Naive thymus-derived CD4-positive, alpha-beta T cell (primary cell): ENCODE measurements at regions not wholly inside any gene's neighbourhood (a gene's known extent, or its start where the extent isn't known, plus 50 kb on each side); places are given as distances from the start of the nearest gene placed in this dataset.

ENCODE experiments used
- ATAC-seq: fragments of 150-1000 bp; cut with Tn5 transposase; 2 replicates; pipeline ENCODE4 v1.10.0; 2021; ENCODE audit warnings: mild to moderate bottlenecking, moderate library complexity
- CTCF ChIA-PET: fragments of 350-600 bp; sonication (Branson Sonifier 250); formaldehyde crosslinking; loops from one replicate; lab custom pipeline; 2021; ENCODE audit warnings: antibody characterized with exemption; lab: Charles Lee
- POLR2A ChIA-PET: fragments of 350-600 bp; sonication (Branson Sonifier 250); formaldehyde crosslinking; loops from one replicate; lab custom pipeline; 2021; ENCODE audit warnings: antibody characterized with exemption, inconsistent platforms; lab: Charles Lee
- DNase-seq, 9 donors: peaks; one replicate each; pipeline versions ENCODE4 v3.0.0 to v3.0.0-alpha.2; 2020 to 2022; ENCODE audit warnings: mixed read lengths in 1 of 9
- H3K27ac ChIP-seq: one replicate; pipeline ENCODE4 v1.7.0; 2013; ENCODE audit warnings: mild to moderate bottlenecking, low read depth, low read length, moderate library complexity
- H3K27me3 ChIP-seq, 2 donors: one replicate each; pipeline ENCODE4 v1.7.0; 2013; ENCODE audit warnings: low read length in 2 of 2, mild to moderate bottlenecking in 2 of 2, moderate library complexity in 2 of 2; ENCODE audit not compliant: control insufficient read depth in 2 of 2, insufficient read depth in 2 of 2
- H3K36me3 ChIP-seq, 3 experiments: 1 replicate in 2 of 3; 2 replicates in 1 of 3; pipeline ENCODE4 v1.7.0; 2013; ENCODE audit warnings: low read length in 3 of 3, mild to moderate bottlenecking in 3 of 3, moderate library complexity in 1 of 3; ENCODE audit not compliant: insufficient read depth in 3 of 3, control insufficient read depth in 2 of 3
- H3K4me1 ChIP-seq, 2 donors: one replicate each; pipeline ENCODE4 v1.7.0; 2013; ENCODE audit warnings: low read length in 2 of 2, mild to moderate bottlenecking in 2 of 2, moderate library complexity in 1 of 2; ENCODE audit not compliant: control insufficient read depth in 2 of 2, insufficient read depth in 2 of 2
- H3K4me3 ChIP-seq: 2 replicates; pipeline ENCODE4 v1.7.0; 2013; ENCODE audit warnings: mild to moderate bottlenecking, low read length
- H3K9me3 ChIP-seq, 3 experiments: 1 replicate in 2 of 3; 2 replicates in 1 of 3; pipeline ENCODE4 v1.7.0; 2013; ENCODE audit warnings: low read length in 3 of 3; ENCODE audit not compliant: control insufficient read depth in 2 of 3
- H3K27ac Mint-ChIP-seq, 9 donors: one replicate each; pipeline ENCODE4 v1.8.0; 2020 to 2022; ENCODE audit warnings: mixed read lengths in 9 of 9, mild to moderate bottlenecking in 8 of 9, moderate library complexity in 5 of 9, inconsistent platforms in 2 of 9
- H3K27me3 Mint-ChIP-seq, 5 donors: one replicate each; pipeline ENCODE4 v1.8.0; 2021 to 2022; ENCODE audit warnings: mixed read lengths in 5 of 5, mild to moderate bottlenecking in 1 of 5
- H3K36me3 Mint-ChIP-seq, 5 donors: one replicate each; pipeline ENCODE4 v1.8.0; 2020 to 2022; ENCODE audit warnings: mixed read lengths in 5 of 5, mild to moderate bottlenecking in 3 of 5, inconsistent platforms in 1 of 5
- H3K4me1 Mint-ChIP-seq, 7 donors: one replicate each; pipeline ENCODE4 v1.8.0; 2020 to 2022; ENCODE audit warnings: mixed read lengths in 7 of 7, mild to moderate bottlenecking in 3 of 7, inconsistent platforms in 1 of 7
- H3K4me3 Mint-ChIP-seq, 10 donors: one replicate each; pipeline ENCODE4 v1.8.0; 2020 to 2022; ENCODE audit warnings: mild to moderate bottlenecking in 10 of 10, mixed read lengths in 10 of 10, moderate library complexity in 6 of 10, inconsistent platforms in 2 of 10
- H3K9me3 Mint-ChIP-seq, 11 donors: one replicate each; pipeline ENCODE4 v1.8.0; 2020 to 2022; ENCODE audit warnings: mixed read lengths in 11 of 11, mild to moderate bottlenecking in 4 of 11, inconsistent platforms in 1 of 11, moderate library complexity in 1 of 11
- intact Hi-C, 2 donors: fragments of 100-400 bp; cut with micrococcal nuclease; formaldehyde crosslinking; loops; one replicate each; pipeline ENCODE4 v1.15.1; 2023

DNA sequence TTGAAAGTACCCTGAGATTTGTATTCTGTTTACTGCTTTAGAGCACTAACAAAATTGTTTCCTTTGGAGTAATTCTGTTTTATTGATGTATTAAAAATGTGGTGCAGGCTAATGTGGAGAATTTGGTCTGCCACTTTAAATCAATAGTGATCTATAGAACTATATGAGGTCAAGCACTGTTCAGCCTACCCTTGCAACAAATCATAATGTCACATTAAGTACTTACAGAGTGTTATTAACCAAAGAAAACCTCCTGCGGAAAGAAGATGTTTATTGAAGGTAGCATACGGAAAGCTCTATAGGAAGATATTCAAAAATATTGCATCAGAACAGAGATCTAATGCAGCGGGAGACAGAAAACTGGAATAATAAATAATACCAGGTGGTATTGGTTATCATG, 865.0 kb upstream of the TYRP1 start:
- Mint-ChIP-seq H3K36me3 (no peaks in the 10 kb centered on the region), H3K27ac (no peak overlapping the region), H3K4me1 (no peaks in the 10 kb centered on the region), H3K9me3 (peaks cover 0 to 23% (median 6%) of the 10 kb centered on the region in 11 donors), H3K4me3 (no peak overlapping the region), H3K27me3 (no peaks in the 10 kb centered on the region)
- no peak for ATAC-seq
- intact Hi-C loops, result no loop called here
- Histone ChIP-seq H3K4me3 (no peak overlapping the region), H3K36me3 (no peaks in the 10 kb centered on the region), H3K27me3 (no peaks in the 10 kb centered on the region), H3K27ac (no peak overlapping the region), H3K4me1 (no peaks in the 10 kb centered on the region), H3K9me3 (no peaks in the 10 kb centered on the region)
- DNase-seq, result no peak
- ChIA-PET CTCF (no interaction called here), POLR2A (no interaction called here)

DNA sequence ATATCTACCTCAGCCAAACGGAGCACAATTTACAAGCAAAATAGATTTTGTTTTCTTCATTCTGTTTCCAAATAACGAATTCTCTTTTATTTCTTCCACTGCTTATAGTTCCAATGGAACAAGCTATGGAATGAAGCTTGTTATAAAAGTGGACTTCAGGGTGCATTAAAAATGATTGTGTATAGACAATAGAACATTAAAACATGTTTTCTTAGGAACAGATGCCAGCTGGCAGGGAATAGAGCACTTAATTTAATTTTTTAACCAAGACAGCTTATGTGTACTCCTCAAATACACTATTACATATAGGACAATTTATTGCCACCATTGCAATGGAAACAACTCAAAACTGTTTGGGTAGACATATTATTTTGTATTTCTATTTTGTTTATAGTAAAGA, 860.1 kb upstream of the TYRP1 start:
- H3K27ac ChIP-seq, result no peak overlapping the region
- ATAC-seq, result no peak
- ChIA-PET POLR2A (no interaction called here), CTCF (no interaction called here)
- H3K4me3 Mint-ChIP-seq, result no peak overlapping the region
- no peak overlapping the region for H3K4me3 ChIP-seq
- H3K4me1 ChIP-seq, result no peaks in the 10 kb centered on the region
- H3K27me3 Mint-ChIP-seq, result no peaks in the 10 kb centered on the region
- peaks cover 0 to 7% (median 0%) of the 10 kb centered on the region in 3 experiments for H3K9me3 ChIP-seq
- no peaks in the 10 kb centered on the region for H3K36me3 Mint-ChIP-seq
- no peaks in the 10 kb centered on the region for H3K36me3 ChIP-seq
- no peaks in the 10 kb centered on the region for H3K4me1 Mint-ChIP-seq
- intact Hi-C loops, result no loop called here
- no peak overlapping the region for H3K27ac Mint-ChIP-seq
- no peaks in the 10 kb centered on the region for H3K27me3 ChIP-seq
- peaks cover 3 to 26% (median 8%) of the 10 kb centered on the region in 11 donors for H3K9me3 Mint-ChIP-seq
- DNase-seq, result no peak

DNA sequence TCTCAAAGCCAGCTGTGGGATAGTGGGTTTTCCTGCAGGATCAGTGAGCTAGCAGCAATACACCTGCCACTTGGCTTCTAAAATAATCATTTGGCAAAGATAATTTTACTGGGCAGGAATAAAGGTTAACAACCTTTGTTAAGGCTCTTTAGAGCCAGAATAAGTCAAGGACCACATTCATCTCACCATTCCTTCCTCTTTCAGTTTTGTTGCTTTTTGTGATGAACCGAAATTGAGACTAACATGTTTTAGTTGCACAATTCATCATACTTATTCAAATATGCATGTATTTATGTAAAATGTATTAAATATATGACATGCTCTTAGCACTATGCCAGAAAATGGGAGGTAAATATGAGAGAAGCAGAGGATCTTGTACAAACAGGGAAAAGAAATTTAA, 824.4 kb upstream of the TYRP1 start:
- Histone ChIP-seq H3K27me3 (no peaks in the 10 kb centered on the region), H3K4me1 (no peaks in the 10 kb centered on the region), H3K36me3 (no peaks in the 10 kb centered on the region), H3K9me3 (peaks cover 0 to 4% (median 0%) of the 10 kb centered on the region in 3 experiments), H3K27ac (no peak overlapping the region), H3K4me3 (no peak overlapping the region)
- intact Hi-C loops, result no loop called here
- CTCF ChIA-PET, result no interaction called here
- H3K27ac Mint-ChIP-seq, result no peak overlapping the region
- DNase-seq (no peak), ATAC-seq (no peak)
- H3K4me1 Mint-ChIP-seq, result no peaks in the 10 kb centered on the region
- no peaks in the 10 kb centered on the region for H3K27me3 Mint-ChIP-seq
- no peak overlapping the region for H3K4me3 Mint-ChIP-seq
- POLR2A ChIA-PET, result no interaction called here
- peaks cover 0 to 16% (median 3%) of the 10 kb centered on the region in 11 donors for H3K9me3 Mint-ChIP-seq
- H3K36me3 Mint-ChIP-seq, result no peaks in the 10 kb centered on the region

DNA sequence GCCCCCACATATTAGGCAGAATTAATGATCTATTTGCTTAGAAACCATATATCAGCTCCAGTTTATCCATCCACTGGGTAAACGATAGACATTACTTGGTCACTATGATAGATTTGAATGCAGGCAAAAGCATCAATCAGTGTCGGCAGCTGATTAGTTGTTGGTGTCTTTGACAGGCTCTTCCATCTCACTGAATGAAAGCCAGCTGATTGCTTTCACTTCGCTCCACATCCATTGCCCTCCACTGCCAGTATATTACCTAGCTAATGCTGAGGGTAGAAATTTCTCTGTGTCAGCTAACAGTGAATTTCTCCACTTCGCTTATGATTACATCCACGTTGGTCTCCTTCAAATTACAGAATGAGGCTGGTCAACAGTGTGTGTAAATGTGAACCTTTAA, 821.3 kb upstream of the TYRP1 start:
- Histone ChIP-seq H3K9me3 (peaks cover 0 to 4% (median 0%) of the 10 kb centered on the region in 3 experiments), H3K27me3 (no peaks in the 10 kb centered on the region), H3K27ac (no peak overlapping the region), H3K4me1 (no peaks in the 10 kb centered on the region), H3K4me3 (no peak overlapping the region), H3K36me3 (no peaks in the 10 kb centered on the region)
- H3K4me3 Mint-ChIP-seq, result no peak overlapping the region
- peaks cover 0 to 16% (median 6%) of the 10 kb centered on the region in 11 donors for H3K9me3 Mint-ChIP-seq
- H3K36me3 Mint-ChIP-seq, result no peaks in the 10 kb centered on the region
- H3K4me1 Mint-ChIP-seq, result no peaks in the 10 kb centered on the region
- no peak for ATAC-seq
- intact Hi-C loops, result no loop called here
- H3K27ac Mint-ChIP-seq, result no peak overlapping the region
- POLR2A ChIA-PET, result no interaction called here
- no peak for DNase-seq
- CTCF ChIA-PET, result no interaction called here
- no peaks in the 10 kb centered on the region for H3K27me3 Mint-ChIP-seq

DNA sequence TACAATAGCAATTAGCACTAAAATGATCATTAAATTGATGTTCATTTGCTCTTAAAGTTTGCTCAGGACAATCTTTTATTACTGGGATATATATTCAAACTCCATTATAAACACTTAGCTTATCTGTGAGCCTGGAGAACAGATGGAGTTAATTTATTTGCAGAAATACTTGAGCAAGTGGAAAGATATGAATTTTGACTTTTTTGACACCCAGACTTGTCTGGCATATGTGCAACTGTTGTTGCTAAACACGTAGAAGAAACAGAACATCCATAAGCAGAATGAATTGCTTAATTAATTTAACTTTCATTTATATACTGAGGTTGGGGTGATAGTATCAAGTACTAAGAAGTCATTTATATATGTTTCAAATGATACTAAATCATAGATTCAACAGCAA, 820.7 kb upstream of the TYRP1 start:
- no peak overlapping the region for H3K4me3 Mint-ChIP-seq
- intact Hi-C loops, result no loop called here
- Histone ChIP-seq H3K36me3 (no peaks in the 10 kb centered on the region), H3K4me3 (no peak overlapping the region), H3K27me3 (no peaks in the 10 kb centered on the region), H3K27ac (no peak overlapping the region), H3K4me1 (no peaks in the 10 kb centered on the region), H3K9me3 (peaks cover 0 to 4% (median 0%) of the 10 kb centered on the region in 3 experiments)
- ATAC-seq, result no peak
- H3K36me3 Mint-ChIP-seq, result no peaks in the 10 kb centered on the region
- ChIA-PET CTCF (no interaction called here), POLR2A (no interaction called here)
- no peaks in the 10 kb centered on the region for H3K4me1 Mint-ChIP-seq
- peaks cover 0 to 16% (median 6%) of the 10 kb centered on the region in 11 donors for H3K9me3 Mint-ChIP-seq
- no peak for DNase-seq
- no peak overlapping the region for H3K27ac Mint-ChIP-seq
- no peaks in the 10 kb centered on the region for H3K27me3 Mint-ChIP-seq

DNA sequence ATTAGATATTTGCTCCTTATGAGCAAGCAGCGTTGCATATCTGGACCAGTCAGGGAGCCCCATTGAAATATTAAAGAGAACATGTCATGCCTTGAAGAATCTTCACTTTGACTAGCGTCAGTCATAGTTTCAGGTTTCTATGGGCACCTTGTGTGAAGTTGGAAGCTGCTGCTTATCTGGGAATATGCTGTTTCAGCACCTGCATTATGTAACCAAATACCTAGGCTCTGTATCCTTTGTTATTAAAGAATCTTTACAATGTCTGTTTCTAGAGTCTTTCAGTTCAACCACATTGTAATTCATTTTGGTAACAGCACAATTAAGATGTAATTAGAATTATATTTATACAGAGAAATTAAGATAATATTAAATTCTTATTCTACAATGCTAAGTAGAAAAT, 818.8 kb upstream of the TYRP1 start:
- Mint-ChIP-seq H3K9me3 (peaks cover 0 to 15% (median 3%) of the 10 kb centered on the region in 11 donors), H3K27me3 (no peaks in the 10 kb centered on the region), H3K36me3 (no peaks in the 10 kb centered on the region), H3K4me1 (no peaks in the 10 kb centered on the region), H3K27ac (no peak overlapping the region), H3K4me3 (no peak overlapping the region)
- no peaks in the 10 kb centered on the region for H3K36me3 ChIP-seq
- POLR2A ChIA-PET, result no interaction called here
- H3K4me3 ChIP-seq, result no peak overlapping the region
- intact Hi-C loops, result no loop called here
- no peak overlapping the region for H3K27ac ChIP-seq
- no peaks in the 10 kb centered on the region for H3K4me1 ChIP-seq
- ATAC-seq (no peak), DNase-seq (no peak)
- H3K27me3 ChIP-seq, result no peaks in the 10 kb centered on the region
- CTCF ChIA-PET, result no interaction called here
- peaks cover 0 to 4% (median 0%) of the 10 kb centered on the region in 3 experiments for H3K9me3 ChIP-seq

DNA sequence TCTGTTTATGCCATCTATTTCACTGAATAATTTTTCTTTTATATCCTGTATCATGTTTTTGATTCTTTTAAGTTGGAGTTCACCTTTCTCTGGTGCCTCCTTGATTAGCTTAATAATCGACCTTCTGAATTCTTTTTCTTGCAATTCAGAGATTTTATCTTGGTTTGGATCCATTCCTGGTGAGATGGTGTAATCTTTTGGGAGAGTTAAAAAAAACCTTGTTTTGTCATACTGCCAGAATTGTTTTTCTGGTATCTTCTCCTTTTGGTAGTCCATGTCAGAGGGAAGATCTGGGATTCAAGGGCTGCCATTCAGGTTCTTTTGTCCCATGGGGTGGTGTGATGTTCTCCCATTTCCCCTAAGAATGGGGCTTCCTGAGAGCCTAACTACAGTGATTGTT, 800.8 kb upstream of the TYRP1 start:
- DNase-seq (no peak), ATAC-seq (no peak)
- Mint-ChIP-seq H3K27me3 (no peaks in the 10 kb centered on the region), H3K4me3 (no peak overlapping the region), H3K27ac (no peak overlapping the region), H3K36me3 (peaks cover 0 to 4% (median 0%) of the 10 kb centered on the region in 5 donors), H3K9me3 (peaks cover 7 to 49% (median 27%) of the 10 kb centered on the region in 11 donors), H3K4me1 (no peaks in the 10 kb centered on the region)
- H3K36me3 ChIP-seq, result no peaks in the 10 kb centered on the region
- H3K27me3 ChIP-seq, result no peaks in the 10 kb centered on the region
- no peak overlapping the region for H3K27ac ChIP-seq
- no peak overlapping the region for H3K4me3 ChIP-seq
- intact Hi-C loops, result no loop called here
- CTCF ChIA-PET, result no interaction called here
- H3K9me3 ChIP-seq, result peaks cover 0 to 5% (median 0%) of the 10 kb centered on the region in 3 experiments
- H3K4me1 ChIP-seq, result no peaks in the 10 kb centered on the region
- POLR2A ChIA-PET, result no interaction called here
